NCI-H2196 treated with DMSO at 0.1 percent for 48 hours (cell line): ENCODE measurements at regions not wholly inside any gene's neighbourhood (a gene's known extent, or its start where the extent isn't known, plus 50 kb on each side); places are given as distances from the start of the nearest gene placed in this dataset.
"Not testable (repeated sequence)": the region's sequence is repeated elsewhere in the genome, so short reads cannot be mapped to it uniquely, and the experiment has no call there.

Source experiments
- DNase-seq: peaks from one replicate; lab custom pipeline; 2025; ENCODE audit not compliant: unreplicated experiment; lab: John Stamatoyannopoulos, UW

DNA sequence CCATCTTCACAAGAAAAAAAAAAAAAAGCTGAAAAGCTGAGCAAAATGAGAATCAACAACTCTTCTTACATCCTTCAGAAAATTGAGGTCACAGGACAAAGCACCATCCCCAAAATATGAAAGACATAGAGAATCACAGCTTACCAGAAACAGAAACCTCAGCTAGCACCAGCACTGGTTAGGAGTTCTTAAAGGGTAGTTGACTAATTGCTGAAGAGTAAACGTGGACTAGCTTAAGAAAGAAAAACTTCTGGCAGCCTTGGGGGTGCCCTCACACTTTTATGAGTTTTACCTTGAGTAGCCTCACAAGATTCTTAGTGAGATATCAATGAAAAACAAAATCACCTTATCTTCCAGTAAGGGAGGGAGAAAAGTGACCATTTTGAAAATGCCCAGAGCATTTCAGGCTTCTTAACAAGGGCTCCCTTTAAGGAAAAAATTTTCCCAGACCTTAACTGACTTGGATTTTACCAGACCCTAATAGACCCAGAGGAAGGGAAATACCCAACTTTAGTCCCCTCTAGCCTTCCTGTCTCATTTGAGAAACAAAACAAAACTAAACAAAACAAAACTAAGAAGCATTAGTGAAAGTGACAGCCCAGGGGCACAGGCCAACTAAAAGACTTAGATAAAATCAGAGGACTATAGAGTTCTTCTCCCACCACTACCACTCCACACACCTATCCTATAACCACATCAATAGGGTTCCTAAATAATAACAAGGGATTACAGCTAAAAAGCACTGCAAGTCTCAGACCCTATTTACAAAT lies 888.6 kb downstream of the DIAPH3 start:
- no peak for DNase-seq

DNA sequence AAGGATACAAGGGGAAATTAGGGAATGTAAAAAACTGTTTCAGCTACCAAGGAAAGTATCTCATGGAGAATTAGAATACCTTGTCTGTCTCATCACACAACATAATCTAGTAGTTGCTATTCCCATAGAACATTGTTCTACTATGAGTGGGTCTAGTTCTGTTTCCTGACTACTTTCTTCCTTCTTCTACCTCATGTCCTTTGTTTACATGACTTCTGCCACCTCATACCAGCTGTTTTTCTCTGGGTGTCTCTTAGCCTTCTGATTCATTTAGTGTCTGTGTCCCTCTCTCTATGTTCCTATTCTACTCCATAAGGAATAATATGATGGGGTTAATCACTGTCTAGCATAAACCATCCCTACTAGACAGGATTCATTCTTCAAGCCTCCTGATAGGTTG lies 887.3 kb downstream of the DIAPH3 start:
- no peak for DNase-seq

DNA sequence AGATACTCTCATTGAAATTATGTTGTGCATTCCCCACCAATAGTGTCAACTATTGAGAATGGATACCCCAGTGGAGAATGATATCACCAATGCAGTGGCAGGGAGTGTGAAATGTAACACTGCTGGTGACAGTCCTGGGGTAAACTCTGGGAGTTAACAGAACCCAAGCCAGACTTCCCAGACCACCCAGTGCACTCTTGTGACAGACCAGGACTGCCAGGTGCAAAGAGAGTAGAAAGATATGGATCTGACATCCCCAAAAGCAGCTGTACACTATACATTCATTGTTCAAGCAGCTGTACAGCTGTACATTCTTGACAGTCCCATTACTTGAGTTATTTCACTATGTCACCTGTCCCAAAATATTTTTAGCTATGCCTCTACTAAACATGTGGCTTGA lies 886.6 kb downstream of the DIAPH3 start:
- DNase-seq: no peak

DNA sequence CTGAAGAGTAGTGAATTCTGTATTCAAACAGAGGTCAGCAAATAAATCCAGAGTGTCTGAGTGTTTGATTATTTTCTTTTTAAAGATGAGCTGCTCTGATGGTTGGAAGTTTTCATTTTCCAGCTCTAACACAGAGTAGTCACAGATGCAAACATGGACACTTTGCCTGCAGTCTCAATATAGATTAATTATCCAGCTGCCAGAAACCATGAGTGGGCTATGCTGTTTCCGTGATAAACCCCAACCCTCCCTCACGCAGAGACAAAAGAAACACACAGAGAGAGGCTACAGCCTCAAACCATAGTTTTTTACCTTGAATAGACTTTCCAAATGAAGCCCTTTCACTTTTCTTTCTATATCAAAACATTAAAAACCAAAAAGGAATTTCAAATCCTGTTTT lies 884.7 kb downstream of the DIAPH3 start:
- DNase-seq: no peak

DNA sequence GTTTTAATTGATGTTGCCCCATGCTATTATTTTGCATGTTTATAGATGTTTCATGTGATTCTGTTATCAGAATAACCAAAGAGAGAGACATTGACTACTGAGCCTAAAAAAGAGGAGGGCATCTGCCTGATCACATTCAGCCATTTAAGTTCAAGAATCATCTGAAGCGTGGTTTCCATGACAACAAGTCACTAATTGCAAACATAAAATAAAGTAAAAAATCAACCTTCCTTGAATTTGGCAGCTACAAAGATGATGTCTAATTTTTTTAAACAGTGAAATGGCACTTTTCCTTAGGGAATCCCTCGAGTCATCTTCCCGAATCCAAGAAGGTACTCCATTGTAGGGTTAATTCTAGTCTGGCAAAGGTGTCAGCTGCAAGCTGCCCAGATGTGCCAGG lies 884.2 kb downstream of the DIAPH3 start:
- DNase-seq: no peak

DNA sequence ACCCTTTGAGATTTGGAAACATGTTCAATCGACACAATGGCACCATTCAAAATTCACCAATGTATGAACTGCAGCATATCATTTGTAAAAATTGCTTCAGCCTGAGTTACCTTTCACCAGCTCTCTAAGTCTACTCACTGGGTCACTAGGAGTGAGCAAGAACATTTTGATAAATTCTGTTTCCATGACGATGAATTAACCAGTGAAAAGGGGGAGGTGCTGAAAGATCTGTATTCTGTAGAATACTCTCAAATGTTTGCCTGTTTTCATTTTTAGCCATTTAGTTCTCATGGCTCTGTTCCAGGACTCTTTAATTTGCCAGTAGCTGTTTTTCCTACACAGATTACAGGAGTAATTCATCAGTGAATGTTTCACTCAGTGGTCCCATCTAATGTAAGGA lies 883.4 kb downstream of the DIAPH3 start:
- DNase-seq: no peak

DNA sequence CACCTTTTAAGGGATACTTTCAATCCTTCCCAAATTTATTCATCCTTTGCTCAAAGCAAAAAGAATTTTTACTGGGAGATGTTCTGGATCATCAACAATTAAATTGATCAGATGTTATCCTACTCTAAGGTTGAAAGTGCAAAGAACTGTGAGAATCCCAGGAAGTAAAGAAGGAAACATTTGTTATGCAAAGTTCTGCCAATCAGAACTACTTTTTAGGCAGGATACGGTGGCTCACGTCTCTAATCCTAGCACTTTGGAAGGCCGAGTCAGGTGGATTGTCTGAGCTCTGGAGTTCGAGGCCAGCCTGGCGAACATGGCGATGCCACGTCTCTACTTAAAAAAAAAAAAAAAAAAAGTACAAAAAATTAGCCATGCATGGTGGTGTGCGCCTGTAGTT lies 882.3 kb downstream of the DIAPH3 start:
- DNase-seq: no peak

DNA sequence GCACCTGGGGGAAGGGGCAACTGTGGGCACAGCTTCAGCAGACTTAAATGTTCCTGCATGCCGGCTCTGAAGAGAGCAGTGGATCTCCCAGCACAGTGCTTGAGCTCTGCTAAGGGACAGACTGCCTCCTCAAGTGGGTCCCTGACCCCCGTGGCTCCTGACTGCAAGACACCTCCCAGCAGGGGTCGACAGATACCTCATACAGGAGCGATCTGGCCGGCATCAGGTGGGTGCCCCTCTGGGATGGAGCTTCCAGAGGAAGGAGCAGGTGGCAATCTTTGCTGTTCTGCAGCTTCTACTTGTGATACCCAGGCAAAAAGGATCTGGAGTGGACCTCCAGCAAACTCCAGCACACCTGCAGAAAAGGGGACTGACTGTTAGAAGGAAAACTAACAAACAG lies 871.5 kb downstream of the DIAPH3 start:
- not testable (repeated sequence) for DNase-seq

DNA sequence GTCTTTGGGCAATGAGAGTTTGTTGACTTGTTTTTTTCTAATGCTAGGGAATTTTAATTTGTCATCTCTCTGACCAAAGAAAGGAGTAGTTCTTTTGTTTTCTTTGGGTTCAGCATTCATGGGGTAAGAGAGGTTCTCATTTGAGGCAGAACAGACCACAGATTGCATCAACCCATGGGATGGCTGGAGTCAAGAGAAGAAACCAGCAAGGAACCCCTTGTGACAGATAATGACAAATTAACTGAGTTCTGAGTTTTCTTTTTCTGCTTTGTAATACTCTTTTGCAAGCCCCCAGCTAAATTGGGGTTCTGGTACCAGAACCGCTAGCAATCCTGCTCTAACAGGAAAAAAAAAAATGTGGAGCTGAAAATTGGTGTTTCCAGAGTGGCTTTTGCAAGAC lies 864.1 kb downstream of the DIAPH3 start:
- DNase-seq: no peak

DNA sequence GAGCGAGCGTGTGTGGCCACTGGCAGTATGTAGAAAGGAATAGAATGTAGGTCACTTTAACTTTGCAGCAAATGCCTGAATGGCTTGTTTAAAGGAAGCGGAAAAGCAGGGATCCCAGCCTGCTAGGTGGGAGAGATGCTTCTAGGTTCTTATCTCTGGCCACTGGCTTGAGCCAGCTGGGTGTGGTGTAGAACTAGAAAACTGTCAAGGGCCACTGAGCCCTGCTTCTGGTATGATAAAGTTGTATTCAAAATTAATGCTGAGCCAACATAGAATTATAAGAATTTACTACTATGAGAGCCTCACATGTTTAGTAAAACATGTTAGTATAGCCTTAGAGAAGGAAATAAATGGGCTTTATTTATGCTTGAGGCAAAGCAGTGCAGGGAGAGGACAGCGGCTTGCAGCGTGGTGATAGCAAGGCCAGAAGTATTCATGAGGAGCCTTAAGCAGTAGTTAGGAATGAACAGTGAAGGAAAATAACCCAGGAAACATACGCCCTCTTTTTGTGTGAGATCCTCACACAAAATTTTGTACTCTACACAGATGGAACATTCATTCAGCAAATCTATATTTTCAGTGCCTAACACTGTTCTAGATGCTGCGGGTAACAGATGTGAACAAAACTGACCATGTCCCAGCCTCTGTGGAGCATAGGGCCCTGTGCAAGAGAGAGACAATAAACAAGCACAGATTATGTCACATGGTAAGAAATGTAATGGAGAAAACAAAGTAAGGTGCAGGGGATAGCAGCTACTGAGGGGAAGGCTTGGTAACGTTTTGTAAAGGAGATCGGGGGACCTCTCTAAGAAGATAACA lies 863.2 kb downstream of the DIAPH3 start:
- no peak for DNase-seq

DNA sequence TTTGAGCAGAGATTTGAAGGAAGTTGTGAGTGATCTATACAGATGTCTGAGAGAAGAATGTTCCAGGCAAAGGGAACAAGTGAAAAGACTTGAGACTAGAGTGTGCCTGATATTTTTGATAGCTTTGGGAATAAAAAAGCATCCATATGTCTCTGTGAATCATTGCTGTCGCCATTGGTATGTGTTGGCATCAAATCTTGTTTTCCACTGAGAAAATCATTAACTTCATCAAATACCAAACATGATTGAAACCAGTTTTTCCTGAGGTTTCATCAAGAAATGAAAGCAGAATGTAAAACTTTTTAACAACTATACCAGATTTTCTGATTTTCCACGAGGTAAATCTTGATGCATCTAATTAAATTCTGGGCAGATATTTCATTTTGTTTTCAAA lies 862.6 kb downstream of the DIAPH3 start:
- DNase-seq: no peak

DNA sequence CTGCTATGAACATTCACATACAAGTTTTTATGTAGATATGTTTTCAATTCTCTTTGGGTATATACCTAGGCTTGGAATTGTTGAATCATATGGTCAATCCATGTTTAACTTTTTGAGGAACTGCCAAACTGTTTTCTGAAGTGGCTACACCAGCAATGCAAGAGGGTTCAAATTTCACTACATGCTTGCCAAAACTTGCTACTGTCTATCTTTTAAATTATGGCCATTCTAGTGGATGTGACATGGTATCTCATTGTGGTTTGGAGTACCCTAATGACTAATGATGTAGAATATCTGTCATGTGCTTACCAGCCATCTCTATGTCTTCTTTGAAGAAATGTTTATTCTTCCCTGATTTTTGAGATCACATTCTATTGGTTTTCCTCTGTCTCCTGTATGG lies 860.3 kb downstream of the DIAPH3 start:
- no peak for DNase-seq

DNA sequence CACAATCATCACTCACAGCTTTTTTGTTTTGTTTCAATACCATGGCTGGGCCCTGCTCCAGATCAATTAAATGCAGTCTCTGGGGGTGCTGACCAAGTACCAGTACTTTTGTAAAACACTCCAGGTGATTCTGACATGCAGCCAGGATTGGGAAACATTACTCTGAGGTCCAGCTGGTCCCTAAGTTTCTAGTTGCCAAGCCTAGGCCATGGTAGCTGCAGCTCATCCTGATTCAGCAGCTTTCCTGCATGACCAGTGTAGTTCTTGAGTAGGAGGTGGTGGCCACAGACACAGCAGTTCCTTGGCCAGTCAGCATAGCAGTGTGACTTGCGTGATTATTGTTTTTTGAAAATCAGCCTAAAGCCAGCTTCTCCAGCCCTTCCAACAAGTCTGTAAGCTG lies 859.1 kb downstream of the DIAPH3 start:
- DNase-seq: no peak

DNA sequence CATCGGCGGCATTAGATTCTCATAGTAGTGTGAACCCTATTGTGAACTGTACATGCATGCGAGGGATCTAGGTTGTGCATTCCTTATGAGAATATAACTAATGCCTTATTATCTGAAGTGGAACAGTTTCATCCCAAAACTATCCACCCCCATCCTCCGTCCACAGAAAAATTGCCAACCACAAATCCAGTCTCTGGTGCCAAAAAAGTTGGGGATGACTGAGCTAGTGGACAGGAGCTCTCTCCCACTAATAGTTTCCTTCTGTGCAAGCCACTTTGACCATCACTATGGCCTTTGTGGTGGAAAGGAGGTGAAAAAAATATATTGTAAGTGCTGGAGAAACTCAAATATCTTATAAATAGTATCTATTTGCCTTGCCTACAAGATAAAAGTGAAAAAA lies 857.8 kb downstream of the DIAPH3 start:
- DNase-seq: no peak

DNA sequence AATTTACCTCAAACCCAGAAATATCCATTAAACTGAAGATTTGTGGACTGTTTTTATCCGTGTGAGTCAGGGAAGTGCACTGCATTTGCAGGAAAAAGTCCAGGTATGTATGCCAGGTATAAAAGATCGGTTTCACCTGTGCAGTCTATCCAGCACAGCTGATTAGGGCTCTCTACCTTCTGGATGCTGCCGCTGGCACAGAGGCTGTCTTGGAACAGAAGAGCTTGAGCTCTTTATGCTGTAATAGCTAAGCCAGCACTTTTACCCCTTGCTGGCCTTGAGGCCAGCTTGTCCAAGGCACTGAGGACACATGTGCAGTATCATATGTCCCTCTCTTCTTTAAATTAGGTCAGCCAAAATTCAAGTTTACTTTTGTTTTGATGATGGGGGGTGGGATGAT lies 851.0 kb downstream of the DIAPH3 start:
- DNase-seq: no peak

DNA sequence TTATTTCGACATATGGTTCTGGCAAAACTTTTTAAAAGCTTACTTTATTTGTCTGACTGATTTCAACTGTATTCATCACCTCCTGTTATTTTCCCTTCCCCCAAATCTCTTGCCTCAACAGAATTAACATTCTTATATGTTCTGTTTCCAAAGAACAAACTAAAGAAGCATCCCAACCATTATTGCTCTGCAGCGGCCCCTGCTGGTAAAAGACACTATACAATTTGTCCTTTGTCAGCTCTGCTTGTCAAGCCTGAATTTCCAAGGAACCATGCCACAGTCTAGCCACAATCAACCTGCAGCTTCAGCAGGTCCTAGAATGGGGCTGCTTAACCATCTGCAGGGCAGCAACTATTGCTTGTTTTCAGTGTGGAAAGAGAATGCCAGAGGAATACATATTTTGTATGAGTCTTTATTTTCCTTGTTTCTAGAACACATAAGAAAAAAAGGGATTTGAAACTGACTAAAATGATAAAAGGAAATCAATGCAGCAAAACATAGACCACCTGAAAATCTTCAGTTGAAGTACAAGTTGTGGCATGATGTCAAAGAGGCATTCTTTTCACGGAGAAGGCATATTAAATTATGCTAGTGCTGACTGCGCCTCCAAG lies 845.3 kb downstream of the DIAPH3 start:
- DNase-seq: no peak

DNA sequence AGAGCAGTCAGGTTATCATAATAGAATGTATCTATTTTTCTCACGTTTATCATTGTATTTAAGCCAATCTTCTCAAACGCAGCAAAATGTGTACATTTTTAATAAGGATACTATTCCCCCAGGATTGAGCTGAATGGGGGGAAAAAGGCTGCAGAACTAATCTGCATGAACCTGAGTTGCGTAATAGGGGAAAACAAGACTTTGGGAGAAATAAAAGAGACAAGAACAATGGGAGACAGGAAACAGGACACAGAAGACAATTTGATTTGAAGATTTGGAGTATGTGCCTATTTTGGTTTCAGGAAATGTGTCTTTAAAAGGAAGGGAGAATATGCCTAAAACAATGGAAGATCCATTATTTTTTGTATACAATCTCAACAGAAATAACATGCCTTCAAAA lies 844.5 kb downstream of the DIAPH3 start:
- no peak for DNase-seq

DNA sequence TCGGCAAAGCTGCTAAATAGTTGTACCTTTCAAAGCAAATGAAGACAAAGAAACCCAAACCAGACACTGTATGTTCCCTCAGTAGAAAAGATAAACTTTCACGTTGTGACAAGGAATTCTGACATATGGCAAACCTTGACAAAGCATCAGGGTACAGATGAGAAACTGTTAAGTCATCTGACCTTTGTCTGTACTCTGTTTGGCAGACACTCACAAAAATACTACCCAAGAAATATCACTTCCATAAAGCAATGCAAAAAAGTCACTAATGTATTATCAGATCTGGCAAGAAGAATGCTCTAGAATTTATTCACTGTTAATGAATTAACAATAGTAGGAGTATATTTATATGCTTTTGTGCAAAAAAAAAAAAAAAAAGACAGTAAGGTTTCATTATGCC lies 843.7 kb downstream of the DIAPH3 start:
- DNase-seq: no peak

DNA sequence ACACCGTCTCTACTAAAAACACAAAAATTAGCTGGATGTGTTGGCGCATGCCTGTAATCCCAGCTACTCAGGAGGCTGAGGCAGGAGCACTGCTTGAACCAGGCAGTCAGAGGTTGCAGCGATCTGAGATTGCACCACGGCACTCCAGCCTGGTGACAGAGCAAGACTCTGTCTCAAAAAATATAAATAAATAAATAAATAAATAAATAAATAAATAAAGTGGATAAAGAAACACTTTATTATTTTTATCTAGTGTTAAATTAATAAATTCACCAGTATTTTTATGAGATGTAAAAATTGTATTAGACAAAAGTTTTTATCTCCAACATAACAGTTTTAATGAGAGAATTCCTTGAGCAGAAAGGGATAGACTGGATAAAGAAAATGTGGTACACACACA lies 839.3 kb downstream of the DIAPH3 start:
- not testable (repeated sequence) for DNase-seq

DNA sequence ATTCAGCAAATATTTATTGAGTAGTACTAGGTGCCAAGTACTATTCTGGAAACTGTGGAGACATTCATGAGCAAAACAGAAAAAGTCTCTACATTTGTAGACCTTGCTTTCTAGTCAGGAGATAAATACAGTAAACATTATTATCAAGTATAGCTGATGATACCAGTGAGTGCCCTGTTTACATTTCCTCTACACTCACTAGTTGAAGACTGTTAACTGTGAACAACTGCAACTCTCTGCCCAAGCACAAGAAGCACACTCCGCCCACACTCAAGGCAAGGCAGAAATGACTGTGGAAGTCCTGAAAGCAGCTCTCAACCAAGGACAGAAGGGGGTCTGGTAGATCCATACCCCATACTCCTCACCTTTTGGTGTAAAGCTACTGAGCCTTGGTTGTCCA lies 837.0 kb downstream of the DIAPH3 start:
- no peak for DNase-seq

DNA sequence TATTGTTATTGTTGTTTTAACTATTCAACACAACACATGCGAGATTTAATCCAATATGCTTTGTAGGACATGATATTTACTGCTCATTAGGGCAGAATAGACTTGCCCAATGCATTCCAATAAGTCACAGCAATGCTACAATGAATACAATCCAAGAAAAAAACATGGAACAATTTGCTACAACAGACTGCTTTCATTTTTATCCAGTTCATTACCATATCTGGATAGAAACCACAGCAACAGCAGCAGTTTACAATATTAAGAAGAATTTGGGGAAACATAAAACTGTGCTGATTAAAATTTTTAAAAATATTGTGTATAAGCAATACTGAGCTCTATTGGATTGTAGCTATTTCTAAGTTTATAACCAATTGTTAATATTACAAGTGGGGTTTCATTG lies 833.0 kb downstream of the DIAPH3 start:
- DNase-seq: no peak

DNA sequence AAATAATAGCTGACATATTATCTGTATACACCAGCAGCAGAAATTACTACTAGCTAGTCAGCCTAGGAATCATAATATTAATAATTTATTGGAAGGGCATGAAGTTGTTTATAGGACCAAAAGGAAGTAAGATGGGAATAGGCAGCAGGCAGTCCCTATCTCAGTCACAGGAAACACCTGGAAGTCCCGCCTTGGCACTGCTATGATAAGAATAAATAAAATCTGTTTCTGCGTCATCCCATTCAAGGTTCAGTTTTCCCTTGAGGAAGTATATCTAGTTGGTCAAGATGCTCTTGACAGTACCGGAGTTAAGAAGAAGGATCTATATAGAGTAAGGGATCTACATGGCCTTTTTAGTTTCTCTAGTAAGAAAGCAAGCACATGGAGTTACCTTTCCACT lies 830.8 kb downstream of the DIAPH3 start:
- DNase-seq: no peak
